Lower leg skin (tissue), 4 donors: ENCODE measurements at regions not wholly inside any gene's neighbourhood (a gene's known extent, or its start where the extent isn't known, plus 50 kb on each side); places are given as distances from the start of the nearest gene placed in this dataset.

Source experiments
- DNase-seq, 2 donors: peaks; one replicate each; pipeline ENCODE4 v3.0.0-alpha.2; 2019; ENCODE audit warnings: low spot score in 2 of 2
- H3K4me3 ChIP-seq: fragments of 200-600 bp; sonication (generic); 2 replicates; pipeline ENCODE4 v1.5.1; 2017; ENCODE audit warnings: mild to moderate bottlenecking, low read depth; ENCODE audit not compliant: poor library complexity, severe bottlenecking
- CTCF ChIP-seq, 3 donors: fragments of 450-650 bp; IDR thresholded peaks; one replicate each; pipeline ENCODE4 v1.5.1; 2016; ENCODE audit warnings: antibody characterized with exemption in 3 of 3, mild to moderate bottlenecking in 3 of 3, moderate library complexity in 2 of 3
- POLR2A ChIP-seq, 2 donors: fragments of 450-650 bp; IDR thresholded peaks; one replicate each; pipeline ENCODE4 v1.6.1; 2016 to 2017; ENCODE audit warnings: antibody characterized with exemption in 2 of 2, mild to moderate bottlenecking in 1 of 2, moderate library complexity in 1 of 2
- whole genome bisulfite sequencing, 2 donors: methylation state at CpG; one replicate each; pipeline ENCODE4 v1.1.5; 2018; 5-methylcytosine and 5-hydroxymethylcytosine counted together
- intact Hi-C: fragments of 100-400 bp; cut with DNase I; formaldehyde crosslinking; loops from one replicate; pipeline ENCODE4 v1.15.0; 2023; ENCODE audit warnings: low total_unique reads

GRCh38 chr2:133791191-133791590, 222.9 kb upstream of the NCKAP5 start:
- no peak overlapping the region for H3K4me3 ChIP-seq
- no peak for DNase-seq
- TF ChIP-seq CTCF (IDR thresholded peaks at IDR 0.05), result no peak
- no peak for TF ChIP-seq POLR2A (IDR thresholded peaks at IDR 0.05)
- intact Hi-C loops, result no loop called here
- WGBS, 2 donors, result 68 to 78% methylated on average over 6 of the region's 6 CpGs

- H3K4me3 ChIP-seq, result no peak overlapping the region
- WGBS, 2 donors, result 89 to 92% methylated on average over 5 of the region's 5 CpGs
- intact Hi-C loops, result no loop called here
- TF ChIP-seq POLR2A (IDR thresholded peaks at IDR 0.05) (no peak), CTCF (IDR thresholded peaks at IDR 0.05) (no peak)
- no peak for DNase-seq
These were observed 224.0 kb upstream of the NCKAP5 start for GRCh38 chr2:133792223-133792622.

- no peak overlapping the region for H3K4me3 ChIP-seq
- intact Hi-C loops, result no loop called here
- no peak for DNase-seq
- WGBS, 2 donors, result 88 to 89% methylated on average over 1 of the region's 1 CpG
- no peak for TF ChIP-seq POLR2A (IDR thresholded peaks at IDR 0.05)
- no peak for TF ChIP-seq CTCF (IDR thresholded peaks at IDR 0.05)
These were observed 225.9 kb upstream of the NCKAP5 start for GRCh38 chr2:133794114-133794513.

- H3K4me3 ChIP-seq, result no peak overlapping the region
- 76 to 91% methylated on average over 3 of the region's 3 CpGs for WGBS, 2 donors
- no peak for DNase-seq
- no peak for TF ChIP-seq CTCF (IDR thresholded peaks at IDR 0.05)
- TF ChIP-seq POLR2A (IDR thresholded peaks at IDR 0.05), result no peak
- intact Hi-C loops, result no loop called here
These were observed 233.7 kb upstream of the NCKAP5 start for GRCh38 chr2:133801946-133802345.

GRCh38 chr2:133802409-133803039, 234.3 kb upstream of the NCKAP5 start:
- no peak overlapping the region for H3K4me3 ChIP-seq
- intact Hi-C loops, result no loop called here
- no peak for TF ChIP-seq POLR2A (IDR thresholded peaks at IDR 0.05)
- no peak for TF ChIP-seq CTCF (IDR thresholded peaks at IDR 0.05)
- WGBS, 2 donors, result 92 to 93% methylated on average over 13 of the region's 13 CpGs
- no peak for DNase-seq

- intact Hi-C loops, result no loop called here
- no peak overlapping the region for H3K4me3 ChIP-seq
- DNase-seq, result no peak
- no peak for TF ChIP-seq CTCF (IDR thresholded peaks at IDR 0.05)
- TF ChIP-seq POLR2A (IDR thresholded peaks at IDR 0.05), result no peak
- WGBS, 2 donors, result 91 to 92% methylated on average over 5 of the region's 5 CpGs
These were observed 238.3 kb upstream of the NCKAP5 start for GRCh38 chr2:133806564-133806963.
